DND-41 (cell line): ENCODE measurements at regions not wholly inside any gene's neighbourhood (a gene's known extent, or its start where the extent isn't known, plus 50 kb on each side); places are given as distances from the start of the nearest gene placed in this dataset.

Experiments used
- ATAC-seq: fragments of 200-7000 bp; cut with Tn5 transposase; 3 replicates; pipeline ENCODE4 v1.9.1; 2021; ENCODE audit warnings: low read depth; ENCODE audit not compliant: insufficient read depth
- DNase-seq: peaks from one replicate; pipeline ENCODE4 v3.0.0-alpha.2; 2020
- H2AFZ ChIP-seq: 2 replicates; pipeline ENCODE4 v1.6.0; 2012; ENCODE audit warnings: low read depth, low read length
- H3K27ac ChIP-seq: 2 replicates; pipeline ENCODE4 v1.5.1; 2012; ENCODE audit warnings: low read length, inconsistent platforms
- H3K27me3 ChIP-seq: fragments of 200-600 bp; sonication (generic); 2 replicates; pipeline ENCODE4 v1.6.0; 2012; ENCODE audit warnings: low read length, mild to moderate bottlenecking, inconsistent platforms; ENCODE audit not compliant: insufficient read depth, poor library complexity
- H3K36me3 ChIP-seq: 2 replicates; pipeline ENCODE4 v1.5.1; 2012; ENCODE audit warnings: low read length, inconsistent platforms; ENCODE audit not compliant: insufficient read depth
- H3K4me1 ChIP-seq: 2 replicates; pipeline ENCODE4 v1.5.1; 2012; ENCODE audit warnings: mild to moderate bottlenecking, low read length; ENCODE audit not compliant: insufficient read depth
- H3K4me2 ChIP-seq: 2 replicates; pipeline ENCODE4 v1.6.0; 2012; ENCODE audit warnings: mild to moderate bottlenecking, moderate library complexity, low read length, inconsistent platforms; ENCODE audit not compliant: insufficient read depth
- H3K4me3 ChIP-seq, 2 experiments: fragments of 200-600 bp in 1 of 2; shearing (Covaris generic) in 1 of 2; 2 replicates each; pipeline ENCODE4 v1.5.1; 2012 to 2016; ENCODE audit warnings: inconsistent platforms in 2 of 2, low read length in 2 of 2, mild to moderate bottlenecking in 2 of 2, low read depth in 1 of 2, moderate library complexity in 1 of 2
- H3K79me2 ChIP-seq: 2 replicates; pipeline ENCODE4 v1.6.0; 2012; ENCODE audit warnings: low read length, inconsistent platforms; ENCODE audit not compliant: insufficient read depth
- H3K9ac ChIP-seq: 2 replicates; pipeline ENCODE4 v1.6.0; 2012; ENCODE audit warnings: low read depth, mild to moderate bottlenecking, inconsistent platforms, low read length, moderate library complexity
- H3K9me3 ChIP-seq: 2 replicates; pipeline ENCODE4 v1.5.1; 2012; ENCODE audit warnings: low read length, moderate library complexity, mild to moderate bottlenecking, inconsistent platforms; ENCODE audit not compliant: insufficient read depth, severe bottlenecking
- H4K20me1 ChIP-seq: 2 replicates; pipeline ENCODE4 v1.6.0; 2012; ENCODE audit warnings: low read length; ENCODE audit not compliant: insufficient read depth
- CTCF ChIP-seq: IDR thresholded peaks from 2 replicates; pipeline ENCODE4 v1.5.1; 2012; ENCODE audit warnings: borderline replicate concordance, low read length, moderate library complexity, mild to moderate bottlenecking; ENCODE audit not compliant: poor library complexity, severe bottlenecking; ENCODE audit errors: extremely low read depth
- EZH2 ChIP-seq: IDR thresholded peaks from 3 replicates; pipeline ENCODE4 v1.6.1; 2012; ENCODE audit warnings: borderline replicate concordance, low read depth, mild to moderate bottlenecking, moderate library complexity, low read length, inconsistent platforms; ENCODE audit not compliant: severe bottlenecking

GRCh38 chr16:85983606-85984230, 84.8 kb downstream of the IRF8 start:
- Histone ChIP-seq H3K4me2 (no peak overlapping the region), H3K9me3 (no peaks in the 10 kb centered on the region), H3K4me3 (no peak overlapping the region), H3K36me3 (no peaks in the 10 kb centered on the region), H3K27ac (no peak overlapping the region), H3K9ac (no peak overlapping the region), H2AFZ (no peak overlapping the region), H3K4me1 (no peaks in the 10 kb centered on the region), H4K20me1 (no peaks in the 10 kb centered on the region), H3K27me3 (peaks cover 7% of the 10 kb centered on the region), H3K79me2 (no peaks in the 10 kb centered on the region)
- TF ChIP-seq EZH2 (no peak), CTCF (no peak)
- DNase-seq (no peak), ATAC-seq (no peak)

GRCh38 chr16:85984231-85984880, 85.4 kb downstream of the IRF8 start:
- DNase-seq, result no peak
- no peaks in the 10 kb centered on the region for H3K9me3 ChIP-seq
- H3K36me3 ChIP-seq, result no peaks in the 10 kb centered on the region
- H3K79me2 ChIP-seq, result no peaks in the 10 kb centered on the region
- peaks cover 11% of the 10 kb centered on the region for H3K27me3 ChIP-seq
- H4K20me1 ChIP-seq, result no peaks in the 10 kb centered on the region
- no peak for TF ChIP-seq EZH2
- TF ChIP-seq CTCF, result no peak
- no peaks in the 10 kb centered on the region for H3K4me1 ChIP-seq
- H3K4me2 ChIP-seq, result no peak overlapping the region
- H3K4me3 ChIP-seq, result no peak overlapping the region
- no peak overlapping the region for H3K27ac ChIP-seq
- H2AFZ ChIP-seq, result no peak overlapping the region
- no peak overlapping the region for H3K9ac ChIP-seq
- no peak for ATAC-seq

GRCh38 chr16:85984947-85985451, 86.0 kb downstream of the IRF8 start:
- Histone ChIP-seq H3K9me3 (no peaks in the 10 kb centered on the region), H3K9ac (no peak overlapping the region), H4K20me1 (no peaks in the 10 kb centered on the region), H3K27me3 (peaks cover 11% of the 10 kb centered on the region), H3K4me2 (no peak overlapping the region), H3K4me3 (no peak overlapping the region), H2AFZ (no peak overlapping the region), H3K79me2 (no peaks in the 10 kb centered on the region), H3K27ac (no peak overlapping the region), H3K36me3 (no peaks in the 10 kb centered on the region), H3K4me1 (no peaks in the 10 kb centered on the region)
- no peak for ATAC-seq
- TF ChIP-seq EZH2 (no peak), CTCF (no peak)
- DNase-seq, result no peak
